ENCODE measurements at regions not wholly inside any gene's neighbourhood (a gene's known extent, or its start where the extent isn't known, plus 50 kb on each side); places are given as distances from the start of the nearest gene placed in this dataset.
A peak's percentile ranks its signal among the peaks of the same experiment; 100 is the strongest.

GRCh38 chr11:42502151-42502550 lies 809.6 kb upstream of the API5 start:
- no peaks in the 10 kb centered on the region for H3K27me3 ChIP-seq
- no peaks in the 10 kb centered on the region for H3K4me1 ChIP-seq
- no peaks in the 10 kb centered on the region for H3K36me3 ChIP-seq
- no peak for DNase-seq (ENCODE audit: low spot score)
- no peak overlapping the region for H3K4me3 ChIP-seq
- no peak for TF ChIP-seq CTCF (IDR thresholded peaks at IDR 0.05)
- no peak overlapping the region for H3K27ac ChIP-seq
- no peaks in the 10 kb centered on the region for H3K9me3 ChIP-seq

- Histone ChIP-seq H3K36me3 (no peaks in the 10 kb centered on the region), H3K9me3 (no peaks in the 10 kb centered on the region), H3K4me3 (no peak overlapping the region), H3K4me1 (no peaks in the 10 kb centered on the region), H3K27me3 (no peaks in the 10 kb centered on the region), H3K27ac (no peak overlapping the region)
- no peak for DNase-seq (ENCODE audit: low spot score)
- no peak for TF ChIP-seq CTCF (IDR thresholded peaks at IDR 0.05)
Measured at GRCh38 chr11:42521994-42522393, 789.8 kb upstream of the API5 start.

GRCh38 chr11:42524534-42525227 lies 787.1 kb upstream of the API5 start:
- Histone ChIP-seq H3K9me3 (no peaks in the 10 kb centered on the region), H3K4me3 (no peak overlapping the region), H3K36me3 (no peaks in the 10 kb centered on the region), H3K27ac (no peak overlapping the region), H3K4me1 (no peaks in the 10 kb centered on the region), H3K27me3 (no peaks in the 10 kb centered on the region)
- TF ChIP-seq CTCF (IDR thresholded peaks at IDR 0.05) = peak; percentile 53 to 76
- peak; percentile 60 for DNase-seq (ENCODE audit: low spot score)

GRCh38 chr11:42526426-42526825 lies 785.4 kb upstream of the API5 start:
- DNase-seq (ENCODE audit: low spot score) = no peak
- no peaks in the 10 kb centered on the region for H3K4me1 ChIP-seq
- no peak for TF ChIP-seq CTCF (IDR thresholded peaks at IDR 0.05)
- no peaks in the 10 kb centered on the region for H3K27me3 ChIP-seq
- H3K9me3 ChIP-seq = no peaks in the 10 kb centered on the region
- no peaks in the 10 kb centered on the region for H3K36me3 ChIP-seq
- H3K4me3 ChIP-seq = no peak overlapping the region
- H3K27ac ChIP-seq = no peak overlapping the region

- H3K9me3 ChIP-seq = no peaks in the 10 kb centered on the region
- no peaks in the 10 kb centered on the region for H3K4me1 ChIP-seq
- no peaks in the 10 kb centered on the region for H3K27me3 ChIP-seq
- no peak overlapping the region for H3K27ac ChIP-seq
- no peak for DNase-seq (ENCODE audit: low spot score)
- TF ChIP-seq CTCF (IDR thresholded peaks at IDR 0.05) = no peak
- H3K36me3 ChIP-seq = no peaks in the 10 kb centered on the region
- no peak overlapping the region for H3K4me3 ChIP-seq
Measured at GRCh38 chr11:42528471-42528870, 783.3 kb upstream of the API5 start.

GRCh38 chr11:42528911-42529310 lies 782.9 kb upstream of the API5 start:
- no peaks in the 10 kb centered on the region for H3K4me1 ChIP-seq
- no peak for TF ChIP-seq CTCF (IDR thresholded peaks at IDR 0.05)
- no peaks in the 10 kb centered on the region for H3K36me3 ChIP-seq
- H3K4me3 ChIP-seq = no peak overlapping the region
- no peak for DNase-seq (ENCODE audit: low spot score)
- no peaks in the 10 kb centered on the region for H3K9me3 ChIP-seq
- H3K27ac ChIP-seq = no peak overlapping the region
- H3K27me3 ChIP-seq = no peaks in the 10 kb centered on the region
